ENCODE measurements at regions not wholly inside any gene's neighbourhood (a gene's known extent, or its start where the extent isn't known, plus 50 kb on each side); places are given as distances from the start of the nearest gene placed in this dataset.
A peak's percentile ranks its signal among the peaks of the same experiment; 100 is the strongest.

DNA sequence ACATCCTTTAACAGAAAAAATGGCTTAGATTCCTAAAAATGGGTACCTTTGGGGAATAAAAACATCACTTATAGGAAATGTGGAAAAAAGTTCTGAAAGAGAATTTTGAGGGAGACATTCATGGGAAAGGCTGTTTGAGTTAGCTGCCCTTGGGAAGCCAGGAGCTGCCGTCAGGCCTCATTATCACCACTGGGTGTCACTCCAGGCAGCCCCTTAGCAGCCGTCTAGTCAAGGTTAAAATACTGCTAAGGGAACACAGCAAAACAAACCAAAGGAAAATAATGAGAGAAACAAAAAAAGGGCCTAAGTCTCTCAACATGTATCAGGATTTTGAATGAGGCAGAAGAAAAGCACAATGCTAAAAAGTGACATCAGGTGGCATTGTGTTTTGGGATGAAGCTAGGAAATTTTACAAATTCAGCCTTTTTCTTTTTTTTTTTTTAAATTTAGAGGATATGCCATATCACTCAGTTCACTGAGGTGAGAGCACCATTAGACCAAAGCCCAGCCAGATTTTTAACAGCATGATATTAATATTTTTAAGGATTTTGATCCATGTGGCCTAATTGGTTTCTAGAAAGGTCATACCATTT lies 235.3 kb downstream of the GPAT3 start:
- H3K9me3 Mint-ChIP-seq: no peaks in the 10 kb centered on the region
- H2AFZ ChIP-seq (ENCODE audit: low read length): no peak overlapping the region
- no CpG with 5 or more reads among the region's 2 CpGs for WGBS (ENCODE audit: extremely low coverage, insufficient read length, low lambda C conversion rate)

More for the DNA sequence above, 235.3 kb downstream of the GPAT3 start:
- H4K20me1 ChIP-seq (ENCODE audit: control insufficient read depth, insufficient read depth, insufficient read length): no peaks in the 10 kb centered on the region
- Mint-ChIP-seq H3K27ac (no peak overlapping the region), H3K4me1 (peaks cover 9 to 16% of the 10 kb centered on the region in 2 experiments), H3K36me3 (ENCODE audit: insufficient read depth in 1 of 3, low read depth in 3 of 3) (no peaks in the 10 kb centered on the region), H3K4me3 (no peak overlapping the region), H3K27me3 (ENCODE audit: low read depth) (no peaks in the 10 kb centered on the region)
- no peak overlapping the region for H4K8ac ChIP-seq (replicated peaks; ENCODE audit: insufficient read length, low read depth, low read length)
- no peak overlapping the region for H3K4me2 ChIP-seq (ENCODE audit: insufficient read depth, insufficient read length, low read length)
- H3K4me1 ChIP-seq (ENCODE audit: insufficient read depth, low read length): no peaks in the 10 kb centered on the region
- H3K56ac ChIP-seq (ENCODE audit: insufficient read length, low read depth, low read length): no peak overlapping the region
- TF ChIP-seq CTCF (conservative IDR thresholded peaks at IDR 0.05): peak; percentile 86
- H3K9ac ChIP-seq (ENCODE audit: extremely low read depth, insufficient read length, low read length): no peak overlapping the region
- no peak overlapping the region for H3K23ac ChIP-seq (ENCODE audit: insufficient read length, low read depth, low read length)
- no peaks in the 10 kb centered on the region for H3K79me2 ChIP-seq (ENCODE audit: insufficient read depth, low read length)
- no peak overlapping the region for H2BK15ac ChIP-seq (ENCODE audit: low read depth, low read length)
- no peak overlapping the region for H2BK12ac ChIP-seq (ENCODE audit: insufficient read length, low read depth, low read length)
- H2BK20ac ChIP-seq (ENCODE audit: low read depth, low read length, poor library complexity, severe bottlenecking): no peak overlapping the region
- H3K9me3 ChIP-seq (ENCODE audit: control insufficient read depth, low read depth, low read length): no peaks in the 10 kb centered on the region
- no peak overlapping the region for H3K27ac ChIP-seq (ENCODE audit: insufficient read length, low read depth, low read length)
- no peaks in the 10 kb centered on the region for H3K23me2 ChIP-seq (ENCODE audit: insufficient read length, low read depth, low read length, poor library complexity, severe bottlenecking)
- no peak overlapping the region for H3K14ac ChIP-seq (ENCODE audit: insufficient read depth, low read length)
- H2AK5ac ChIP-seq (ENCODE audit: insufficient read length, low read length): no peak overlapping the region
- H3T11ph ChIP-seq (ENCODE audit: low read length): no peak overlapping the region
- no peak overlapping the region for H2BK5ac ChIP-seq (ENCODE audit: insufficient read length, low read length)
- no peaks in the 10 kb centered on the region for H3K27me3 ChIP-seq (ENCODE audit: insufficient read depth, low read length)
- no peak overlapping the region for H4K91ac ChIP-seq (ENCODE audit: insufficient read length, low read depth, low read length)
- DNase-seq: peak; percentile 72
- no peak overlapping the region for H3K4ac ChIP-seq (ENCODE audit: low read depth, low read length)
- H4K5ac ChIP-seq (ENCODE audit: insufficient read length, low read depth, low read length): no peak overlapping the region
- H2BK120ac ChIP-seq (ENCODE audit: low read depth, low read length, poor library complexity, severe bottlenecking): no peak overlapping the region
- H3K79me1 ChIP-seq (ENCODE audit: insufficient read depth, low read depth, low read length, poor library complexity, severe bottlenecking): no peaks in the 10 kb centered on the region
- no peak overlapping the region for H3K18ac ChIP-seq (ENCODE audit: insufficient read length, low read depth, low read length)
